ENCODE measurements at regions not wholly inside any gene's neighbourhood (a gene's known extent, or its start where the extent isn't known, plus 50 kb on each side); places are given as distances from the start of the nearest gene placed in this dataset.

DNA sequence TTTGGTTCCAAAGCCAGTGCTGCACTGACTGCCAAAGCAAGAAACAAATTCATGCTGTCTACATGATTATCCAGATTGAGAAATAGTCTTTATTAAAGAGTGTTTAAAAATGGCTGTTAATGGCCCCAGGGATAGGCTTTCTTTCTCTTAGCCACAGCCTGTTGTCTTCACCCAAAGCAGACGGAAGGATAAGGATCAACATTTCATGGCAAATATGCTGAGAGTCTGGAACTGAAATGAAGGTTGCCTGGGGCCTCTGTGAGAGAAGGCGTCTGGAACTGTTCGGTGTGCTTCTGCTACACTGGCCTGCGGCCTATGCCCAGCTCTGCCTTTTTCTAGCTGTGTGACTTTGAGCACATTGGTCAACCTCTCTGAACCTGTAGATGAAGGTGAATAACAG lies 373.0 kb upstream of the ZFP64 start:
- TF ChIP-seq TAF1 (IDR thresholded peaks at IDR 0.05; ENCODE audit: borderline replicate concordance, low read depth, low read length) (no peak), POLR2A (IDR thresholded peaks at IDR 0.05; ENCODE audit: low read depth, low read length) (no peak)

Data from GM12892 (cell line).